HT1080 (cell line): ENCODE measurements at regions not wholly inside any gene's neighbourhood (a gene's known extent, or its start where the extent isn't known, plus 50 kb on each side); places are given as distances from the start of the nearest gene placed in this dataset.
"Not testable (repeated sequence)": the region's sequence is repeated elsewhere in the genome, so short reads cannot be mapped to it uniquely, and the experiment has no call there.

Experiments used
- DNase-seq: peaks from one replicate; pipeline ENCODE4 v3.0.0-alpha.2; 2015; ENCODE audit warnings: low read depth

GRCh38 chr13:80083853-80084676 is 256.9 kb downstream of the SPRY2 start:
- DNase-seq = peak; percentile 92

- DNase-seq = peak; percentile 42
Measured at GRCh38 chr13:80083081-80083852, 257.7 kb downstream of the SPRY2 start.

- DNase-seq = peak; percentile 61
Measured at GRCh38 chr13:80082396-80083080, 258.4 kb downstream of the SPRY2 start.

- no peak for DNase-seq
Measured at GRCh38 chr13:80074811-80075210, 266.1 kb downstream of the SPRY2 start.

- DNase-seq = no peak
Measured at GRCh38 chr13:80074143-80074752, 266.7 kb downstream of the SPRY2 start.

DNA sequence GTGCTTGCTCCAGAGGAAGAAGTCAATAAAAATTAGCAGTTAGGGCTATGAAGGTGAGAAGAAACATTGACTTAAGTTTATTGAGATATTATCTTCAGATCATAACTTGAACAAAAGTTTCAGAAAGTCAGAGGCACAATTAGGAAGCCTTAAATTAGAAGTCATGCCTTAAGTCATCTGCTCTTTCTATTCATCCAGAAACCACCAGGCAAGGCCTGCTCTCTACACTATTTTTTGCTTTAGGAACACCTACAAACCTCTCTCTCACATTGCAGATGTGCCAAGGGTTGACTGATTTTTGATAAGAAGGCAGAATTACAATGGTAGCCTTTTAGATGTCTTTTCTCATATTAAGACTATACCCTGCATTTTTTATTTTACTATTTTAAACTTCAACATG is 268.7 kb downstream of the SPRY2 start:
- DNase-seq = no peak

- no peak for DNase-seq
Measured at GRCh38 chr13:80070024-80070703, 270.8 kb downstream of the SPRY2 start.

GRCh38 chr13:80069374-80069773 is 271.6 kb downstream of the SPRY2 start:
- no peak for DNase-seq

GRCh38 chr13:80065996-80066395 is 274.9 kb downstream of the SPRY2 start:
- no peak for DNase-seq

- not testable (repeated sequence) for DNase-seq
Measured at GRCh38 chr13:80062416-80062815, 278.5 kb downstream of the SPRY2 start.

GRCh38 chr13:80059789-80060188 is 281.1 kb downstream of the SPRY2 start:
- DNase-seq = no peak

DNA sequence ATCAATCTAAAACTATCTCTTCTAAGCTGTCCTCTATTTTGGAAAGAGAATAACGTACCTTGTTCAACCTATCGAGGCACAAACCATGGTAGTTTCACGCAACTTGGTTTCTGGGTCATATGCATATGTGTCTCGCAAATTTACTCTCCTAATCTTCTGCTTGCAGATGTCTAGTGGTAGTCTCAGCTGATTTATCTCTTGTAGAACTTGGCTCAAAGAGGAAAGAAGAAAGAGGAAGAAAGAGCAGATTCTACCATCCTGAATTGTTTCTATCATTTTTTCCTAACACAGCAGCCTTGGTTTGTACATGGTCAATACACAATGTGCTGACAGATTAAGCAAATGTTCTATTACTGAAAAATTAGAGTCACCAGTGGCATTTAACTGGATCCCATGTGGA is 282.3 kb downstream of the SPRY2 start:
- DNase-seq = no peak

- DNase-seq = no peak
Measured at GRCh38 chr13:80055847-80056246, 285.1 kb downstream of the SPRY2 start.

- no peak for DNase-seq
Measured at GRCh38 chr13:80054806-80055205, 286.1 kb downstream of the SPRY2 start.

- no peak for DNase-seq
Measured at GRCh38 chr13:80052286-80052685, 288.6 kb downstream of the SPRY2 start.

GRCh38 chr13:80050252-80050651 is 290.7 kb downstream of the SPRY2 start:
- DNase-seq = peak; percentile 69

DNA sequence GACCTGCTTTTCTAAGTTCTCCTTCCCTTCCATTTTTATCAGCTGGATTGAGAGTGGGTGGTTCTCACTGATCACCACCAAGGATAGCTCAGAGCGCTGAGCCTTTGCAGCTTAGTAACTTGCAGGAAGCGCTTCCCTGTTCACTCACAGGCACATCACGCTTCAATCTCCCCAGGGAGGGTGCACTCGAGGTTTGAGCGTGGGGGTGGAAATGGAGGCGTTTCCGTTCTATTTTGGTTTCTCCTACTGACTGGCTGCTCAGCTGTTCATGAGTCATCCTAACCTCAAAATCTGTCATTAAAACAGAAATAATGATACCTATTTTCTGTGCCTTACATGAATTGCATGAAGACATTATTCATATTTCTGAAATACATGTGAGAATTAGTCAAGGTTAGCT is 292.1 kb downstream of the SPRY2 start:
- DNase-seq = peak; percentile 99

GRCh38 chr13:80048030-80048429 is 292.9 kb downstream of the SPRY2 start:
- DNase-seq = no peak

DNA sequence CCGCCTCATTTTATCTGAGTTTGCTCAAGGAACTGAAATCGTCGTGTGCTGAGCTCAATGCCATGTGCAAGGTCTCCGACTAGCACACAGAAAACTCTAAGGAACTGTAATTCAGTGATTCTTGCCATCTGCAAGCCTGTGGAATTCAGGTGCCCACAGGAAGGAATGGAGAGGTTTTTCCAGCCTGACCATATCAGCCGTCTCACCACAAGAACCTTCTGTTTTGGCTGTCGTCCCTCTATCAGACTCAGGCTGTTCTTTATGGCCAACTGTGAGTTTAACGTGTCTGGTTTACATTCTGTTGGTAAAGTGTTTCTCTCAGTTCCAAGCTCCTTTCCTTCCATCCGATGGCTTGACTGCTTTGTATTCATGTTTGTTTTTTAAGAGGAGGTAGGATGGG is 293.5 kb downstream of the SPRY2 start:
- DNase-seq = peak; percentile 71

GRCh38 chr13:80040981-80041317 is 300.0 kb downstream of the SPRY2 start:
- no peak for DNase-seq
